ENCODE measurements at regions not wholly inside any gene's neighbourhood (a gene's known extent, or its start where the extent isn't known, plus 50 kb on each side); places are given as distances from the start of the nearest gene placed in this dataset.
"Not testable (repeated sequence)": the region's sequence is repeated elsewhere in the genome, so short reads cannot be mapped to it uniquely, and the experiment has no call there.

DNA sequence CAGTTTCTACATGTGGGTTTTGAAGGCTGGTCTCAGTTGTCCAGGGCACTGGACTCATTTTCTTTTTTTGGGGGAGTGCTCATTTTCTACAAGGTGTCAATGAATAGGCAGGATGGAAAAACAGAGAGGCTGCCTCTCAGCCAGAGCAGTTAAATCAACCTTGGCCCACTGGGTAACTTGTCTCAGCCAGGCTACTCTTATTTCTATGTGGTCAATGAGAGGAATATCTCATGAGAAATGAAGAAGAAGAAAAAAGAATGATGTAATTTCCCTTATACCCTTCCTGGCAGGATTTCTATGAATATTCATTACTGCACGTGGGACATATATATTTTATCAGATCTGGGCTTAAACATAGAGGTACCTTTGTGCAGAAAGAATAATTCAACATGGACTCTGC lies 155.2 kb upstream of the E2F7 start:
- DNase-seq (ENCODE audit: low spot score) (no peak), ATAC-seq (ENCODE audit: insufficient number of reproducible peaks, low FRiP score, low read depth) (no peak)
- TF ChIP-seq, protein P1, sequence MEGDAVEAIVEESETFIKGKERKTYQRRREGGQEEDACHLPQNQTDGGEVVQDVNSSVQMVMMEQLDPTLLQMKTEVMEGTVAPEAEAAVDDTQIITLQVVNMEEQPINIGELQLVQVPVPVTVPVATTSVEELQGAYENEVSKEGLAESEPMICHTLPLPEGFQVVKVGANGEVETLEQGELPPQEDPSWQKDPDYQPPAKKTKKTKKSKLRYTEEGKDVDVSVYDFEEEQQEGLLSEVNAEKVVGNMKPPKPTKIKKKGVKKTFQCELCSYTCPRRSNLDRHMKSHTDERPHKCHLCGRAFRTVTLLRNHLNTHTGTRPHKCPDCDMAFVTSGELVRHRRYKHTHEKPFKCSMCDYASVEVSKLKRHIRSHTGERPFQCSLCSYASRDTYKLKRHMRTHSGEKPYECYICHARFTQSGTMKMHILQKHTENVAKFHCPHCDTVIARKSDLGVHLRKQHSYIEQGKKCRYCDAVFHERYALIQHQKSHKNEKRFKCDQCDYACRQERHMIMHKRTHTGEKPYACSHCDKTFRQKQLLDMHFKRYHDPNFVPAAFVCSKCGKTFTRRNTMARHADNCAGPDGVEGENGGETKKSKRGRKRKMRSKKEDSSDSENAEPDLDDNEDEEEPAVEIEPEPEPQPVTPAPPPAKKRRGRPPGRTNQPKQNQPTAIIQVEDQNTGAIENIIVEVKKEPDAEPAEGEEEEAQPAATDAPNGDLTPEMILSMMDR (IDR thresholded peaks at IDR 0.05): no peak
- H3K27me3 ChIP-seq (replicated peaks; ENCODE audit: insufficient read depth): no peaks in the 10 kb centered on the region
- H3K4me3 ChIP-seq: no peak overlapping the region
- H3K27ac ChIP-seq: no peak overlapping the region
- no peaks in the 10 kb centered on the region for H3K4me1 ChIP-seq (ENCODE audit: control insufficient read depth in 1 of 2, low read depth in 2 of 2)
- no peaks in the 10 kb centered on the region for H3K36me3 ChIP-seq
- H3K9me3 ChIP-seq: no peaks in the 10 kb centered on the region

DNA sequence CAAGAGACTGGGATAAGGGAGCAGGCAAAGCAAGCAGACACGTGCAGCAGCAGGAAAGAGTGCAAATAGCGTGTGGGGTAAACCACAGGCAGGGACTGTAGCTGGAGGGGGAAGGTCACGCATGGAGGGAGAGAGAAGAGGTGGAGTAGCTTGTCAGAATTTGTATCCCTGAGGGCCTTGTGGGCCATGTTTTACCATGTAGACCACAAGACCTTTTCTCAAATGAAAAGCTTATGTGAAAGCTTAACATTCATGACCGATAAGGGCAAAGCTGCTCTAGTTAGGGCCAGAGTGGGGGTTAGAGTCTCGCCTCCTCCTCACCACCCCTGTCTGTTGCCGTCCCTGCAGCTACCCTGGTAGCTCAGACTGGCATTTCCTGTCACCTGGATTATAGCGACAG lies 152.9 kb upstream of the E2F7 start:
- no peaks in the 10 kb centered on the region for H3K27me3 ChIP-seq (replicated peaks; ENCODE audit: insufficient read depth)
- H3K4me1 ChIP-seq (ENCODE audit: control insufficient read depth in 1 of 2, low read depth in 2 of 2): no peaks in the 10 kb centered on the region
- no peaks in the 10 kb centered on the region for H3K9me3 ChIP-seq
- no peak overlapping the region for H3K27ac ChIP-seq
- DNase-seq (ENCODE audit: low spot score) (no peak), ATAC-seq (ENCODE audit: insufficient number of reproducible peaks, low FRiP score, low read depth) (no peak)
- TF ChIP-seq, protein P1 (IDR thresholded peaks at IDR 0.05): no peak
- H3K36me3 ChIP-seq: no peaks in the 10 kb centered on the region
- no peak overlapping the region for H3K4me3 ChIP-seq

DNA sequence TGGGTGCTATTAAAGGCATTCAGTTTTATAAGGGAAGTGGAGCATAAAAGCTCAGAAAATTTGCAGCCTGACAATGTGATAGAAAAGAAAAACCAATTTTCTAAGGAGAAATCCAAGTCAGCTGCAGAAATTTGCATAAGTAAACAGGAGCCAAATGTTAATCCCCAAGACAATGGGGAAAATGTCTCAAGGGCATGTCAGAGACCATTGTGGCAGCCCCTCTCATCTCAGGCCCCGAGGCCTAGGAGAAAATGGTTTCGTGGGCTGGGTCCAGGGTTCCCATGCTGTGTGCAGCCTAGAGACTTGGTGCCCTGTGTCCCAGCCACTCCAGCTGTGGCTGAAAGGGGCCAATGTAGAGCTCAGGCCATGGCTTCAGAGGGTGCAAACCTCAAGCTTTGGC lies 150.8 kb upstream of the E2F7 start:
- not testable (repeated sequence) for H3K4me3 ChIP-seq; H3K27ac ChIP-seq; H3K36me3 ChIP-seq; DNase-seq (ENCODE audit: low spot score); H3K27me3 ChIP-seq (replicated peaks; ENCODE audit: insufficient read depth); H3K4me1 ChIP-seq (ENCODE audit: control insufficient read depth in 1 of 2, low read depth in 2 of 2); ATAC-seq (ENCODE audit: insufficient number of reproducible peaks, low FRiP score, low read depth); H3K9me3 ChIP-seq

DNA sequence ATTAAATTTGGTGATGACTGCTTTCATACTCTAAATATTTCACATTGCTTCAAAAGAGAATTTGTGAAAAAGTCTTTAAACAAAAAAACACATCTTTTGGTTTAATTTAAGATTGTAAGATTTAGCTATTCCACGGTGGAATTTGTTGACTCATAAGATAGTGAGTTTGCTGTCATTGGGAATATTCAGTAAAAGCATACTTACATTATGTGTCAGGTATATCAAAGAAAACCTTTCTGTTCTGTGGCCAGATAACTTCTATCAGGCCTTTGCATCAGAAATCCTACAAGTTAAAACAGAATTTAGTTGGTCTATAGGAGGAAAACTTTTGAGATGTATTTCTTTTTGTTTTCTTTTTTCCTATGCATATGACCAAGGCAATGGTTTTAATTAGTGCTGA lies 148.8 kb upstream of the E2F7 start:
- no peaks in the 10 kb centered on the region for H3K36me3 ChIP-seq
- no peak overlapping the region for H3K4me3 ChIP-seq
- DNase-seq (ENCODE audit: low spot score) (no peak), ATAC-seq (ENCODE audit: insufficient number of reproducible peaks, low FRiP score, low read depth) (no peak)
- H3K27ac ChIP-seq: no peak overlapping the region
- H3K9me3 ChIP-seq: no peaks in the 10 kb centered on the region
- no peaks in the 10 kb centered on the region for H3K4me1 ChIP-seq (ENCODE audit: control insufficient read depth in 1 of 2, low read depth in 2 of 2)
- H3K27me3 ChIP-seq (replicated peaks; ENCODE audit: insufficient read depth): no peaks in the 10 kb centered on the region
- TF ChIP-seq, protein P1 (IDR thresholded peaks at IDR 0.05): no peak

GRCh38 chr12:77213319-77213718 lies 147.9 kb upstream of the E2F7 start:
- no peak overlapping the region for H3K27ac ChIP-seq
- ATAC-seq (ENCODE audit: insufficient number of reproducible peaks, low FRiP score, low read depth): no peak
- H3K36me3 ChIP-seq: no peaks in the 10 kb centered on the region
- H3K9me3 ChIP-seq: no peaks in the 10 kb centered on the region
- no peak for DNase-seq (ENCODE audit: low spot score)
- H3K27me3 ChIP-seq (replicated peaks; ENCODE audit: insufficient read depth): no peaks in the 10 kb centered on the region
- no peak overlapping the region for H3K4me3 ChIP-seq
- TF ChIP-seq, protein P1 (IDR thresholded peaks at IDR 0.05): no peak
- H3K4me1 ChIP-seq (ENCODE audit: control insufficient read depth in 1 of 2, low read depth in 2 of 2): no peaks in the 10 kb centered on the region

DNA sequence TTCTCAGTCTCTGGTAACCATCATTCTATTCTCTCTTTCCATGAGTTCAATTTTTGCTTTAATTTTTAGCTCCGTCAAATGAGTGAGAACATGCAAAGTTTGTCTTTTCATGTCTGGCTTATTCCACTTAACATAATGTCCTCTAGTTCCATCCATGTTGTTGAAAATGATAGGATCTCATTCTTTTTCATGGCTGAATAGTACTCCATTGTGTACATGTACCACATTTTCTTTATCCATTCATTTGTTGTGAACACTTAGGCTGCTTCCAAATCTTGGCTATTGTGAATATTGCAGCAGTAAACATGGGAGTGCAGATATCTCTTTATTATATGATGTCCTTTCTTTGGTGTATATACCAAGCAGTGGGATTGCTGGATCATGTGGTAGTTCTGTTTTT lies 145.4 kb upstream of the E2F7 start:
- no peak overlapping the region for H3K27ac ChIP-seq
- DNase-seq (ENCODE audit: low spot score) (no peak), ATAC-seq (ENCODE audit: insufficient number of reproducible peaks, low FRiP score, low read depth) (no peak)
- no peak overlapping the region for H3K4me3 ChIP-seq
- no peaks in the 10 kb centered on the region for H3K4me1 ChIP-seq (ENCODE audit: control insufficient read depth in 1 of 2, low read depth in 2 of 2)
- TF ChIP-seq, protein P1 (IDR thresholded peaks at IDR 0.05): no peak
- no peaks in the 10 kb centered on the region for H3K36me3 ChIP-seq
- H3K9me3 ChIP-seq: no peaks in the 10 kb centered on the region
- no peaks in the 10 kb centered on the region for H3K27me3 ChIP-seq (replicated peaks; ENCODE audit: insufficient read depth)
